ENCODE measurements at regions not wholly inside any gene's neighbourhood (a gene's known extent, or its start where the extent isn't known, plus 50 kb on each side); places are given as distances from the start of the nearest gene placed in this dataset.

DNA sequence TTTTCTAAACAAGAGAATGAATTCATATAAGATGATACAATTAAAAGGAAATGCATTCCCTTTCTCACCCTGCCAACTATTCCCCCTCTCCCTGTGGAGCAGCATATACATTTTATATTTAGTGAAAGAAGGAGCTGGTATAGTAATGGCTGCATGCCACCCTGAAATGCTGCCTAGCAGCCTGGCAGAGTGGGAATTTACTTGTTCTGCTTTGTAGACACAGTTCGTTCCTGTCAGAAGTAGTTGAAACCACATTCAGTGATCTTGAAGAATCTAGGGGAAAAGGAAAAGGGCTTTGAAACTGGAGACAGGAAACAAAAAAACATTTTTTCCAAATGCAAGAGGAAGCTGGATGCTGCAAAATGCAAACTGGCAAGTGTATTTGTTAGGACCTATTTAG lies 176.0 kb upstream of the PLEKHA5 start:
- DNase-seq (ENCODE audit: low read depth, low spot score) = no peak
- no peak overlapping the region for H3K27ac ChIP-seq

DNA sequence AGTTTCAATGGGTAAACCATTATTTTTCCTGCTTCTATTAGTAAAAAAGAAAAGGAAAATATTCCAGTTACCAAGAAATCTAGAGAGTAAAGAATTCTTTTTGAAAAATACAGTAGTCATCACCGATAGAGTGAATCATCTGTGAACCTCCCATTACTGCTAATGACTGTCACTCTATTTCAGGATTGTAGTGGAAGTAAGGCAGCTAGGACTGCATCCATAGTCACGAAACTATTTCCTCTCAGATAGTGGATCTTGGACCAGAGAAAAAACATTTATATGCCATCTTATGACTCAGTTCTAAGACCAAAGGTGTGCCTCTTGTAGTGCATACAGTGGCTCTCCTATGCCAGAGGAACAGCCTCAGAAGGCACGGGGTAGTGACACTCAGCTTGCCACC lies 173.9 kb upstream of the PLEKHA5 start:
- no peak overlapping the region for H3K27ac ChIP-seq
- no peak for DNase-seq (ENCODE audit: low read depth, low spot score)

DNA sequence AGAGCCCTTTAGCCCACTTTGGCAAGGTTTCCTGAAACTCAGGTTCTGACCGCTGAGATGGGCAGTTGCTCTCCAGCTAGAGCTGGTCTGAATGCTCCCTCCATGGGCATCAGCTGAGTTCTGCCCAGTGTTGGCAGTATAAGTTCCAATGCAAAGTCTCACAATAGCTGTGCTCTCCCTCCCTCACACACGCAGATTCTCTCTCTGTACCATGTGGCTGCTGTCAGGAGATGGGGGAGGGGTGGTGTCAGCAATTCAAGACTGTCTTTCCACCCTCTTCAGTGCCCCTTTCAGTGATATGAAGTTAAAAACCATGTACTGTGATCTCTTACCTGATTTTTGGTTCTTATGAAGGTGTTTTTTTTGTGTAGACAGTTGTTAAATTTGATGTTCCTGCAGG lies 164.3 kb upstream of the PLEKHA5 start:
- H3K27ac ChIP-seq = no peak overlapping the region
- no peak for DNase-seq (ENCODE audit: low read depth, low spot score)

DNA sequence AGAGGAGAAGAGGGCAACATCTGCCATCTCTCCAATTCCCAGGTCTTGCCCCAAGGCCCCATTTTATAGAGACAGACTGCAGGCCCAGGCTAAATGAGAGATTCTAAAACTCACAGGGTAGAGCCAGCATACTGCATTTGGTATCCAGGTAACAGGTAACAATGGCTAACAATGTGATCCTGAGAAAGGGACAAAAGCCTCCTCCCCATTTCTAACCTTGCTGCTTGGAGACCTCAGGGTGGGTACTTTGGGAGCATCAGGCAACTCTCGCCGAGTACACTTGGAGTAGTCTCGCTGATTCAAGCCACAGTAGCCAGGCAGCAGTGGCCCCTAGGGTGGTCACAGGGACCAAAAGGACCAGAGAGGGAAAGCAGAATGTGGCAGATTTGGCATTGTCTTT lies 162.6 kb upstream of the PLEKHA5 start:
- no peak for DNase-seq (ENCODE audit: low read depth, low spot score)

DNA sequence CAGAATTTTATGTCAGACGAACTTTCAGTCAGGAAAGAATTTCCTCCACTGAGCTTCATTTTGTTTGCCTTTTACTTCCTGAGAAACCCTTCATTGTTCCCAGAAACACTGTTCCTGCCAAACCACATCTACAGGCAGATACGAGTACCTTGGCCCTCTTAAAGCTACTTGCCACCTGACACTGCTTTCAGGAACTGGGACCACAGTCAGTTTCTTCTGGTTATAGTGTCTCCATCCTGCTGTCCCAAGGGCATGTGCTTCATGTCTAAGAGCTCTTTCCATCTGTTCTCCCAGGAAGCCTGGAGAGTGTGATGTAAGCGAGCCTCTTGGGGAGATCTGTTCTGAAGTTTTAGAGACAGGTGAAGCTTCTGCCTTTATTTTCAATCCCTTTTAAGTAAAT lies 161.7 kb upstream of the PLEKHA5 start:
- no peak overlapping the region for H3K27ac ChIP-seq
- DNase-seq (ENCODE audit: low read depth, low spot score) = no peak

More for the DNA sequence above, 162.6 kb upstream of the PLEKHA5 start:
- H3K27ac ChIP-seq = no peak overlapping the region

DNA sequence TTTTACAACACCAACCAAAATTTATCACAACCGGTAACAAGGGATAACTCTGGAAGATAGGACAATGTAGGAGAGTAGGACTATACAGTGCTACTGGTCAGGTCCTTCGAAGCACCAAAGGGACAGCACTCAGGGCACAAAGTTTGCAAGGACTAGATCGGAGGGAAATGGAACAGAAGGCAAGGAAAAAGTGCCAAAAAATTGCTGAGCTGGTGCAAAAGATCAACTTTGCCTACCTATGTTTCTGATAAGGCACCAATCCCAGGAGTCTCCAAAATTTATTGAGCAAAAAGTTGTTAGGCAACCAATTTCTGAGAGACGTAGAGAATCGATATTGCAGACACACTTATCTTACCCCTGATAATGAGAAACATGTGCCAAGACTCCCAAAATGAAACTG lies 160.0 kb upstream of the PLEKHA5 start:
- H3K27ac ChIP-seq = no peak overlapping the region
- DNase-seq (ENCODE audit: low read depth, low spot score) = no peak

DNA sequence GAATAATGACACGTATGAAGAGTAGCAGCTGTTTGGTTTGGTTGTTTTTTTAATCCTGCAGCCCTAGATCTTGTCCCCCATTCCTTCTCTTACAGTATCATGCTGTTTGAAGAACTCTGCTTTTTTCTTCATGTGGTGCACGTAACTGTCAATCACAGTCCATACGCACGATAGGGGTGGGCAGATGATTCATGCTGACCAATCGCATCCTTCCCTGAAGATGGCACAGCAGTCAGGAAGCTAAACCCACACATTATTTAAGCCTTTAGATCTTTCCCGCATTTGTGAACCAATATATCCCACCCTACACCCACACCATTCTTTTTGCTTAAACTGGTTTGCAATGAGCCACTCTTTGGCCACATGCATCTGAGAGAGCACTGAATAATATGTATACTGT lies 158.9 kb upstream of the PLEKHA5 start:
- H3K27ac ChIP-seq = no peak overlapping the region
- no peak for DNase-seq (ENCODE audit: low read depth, low spot score)

DNA sequence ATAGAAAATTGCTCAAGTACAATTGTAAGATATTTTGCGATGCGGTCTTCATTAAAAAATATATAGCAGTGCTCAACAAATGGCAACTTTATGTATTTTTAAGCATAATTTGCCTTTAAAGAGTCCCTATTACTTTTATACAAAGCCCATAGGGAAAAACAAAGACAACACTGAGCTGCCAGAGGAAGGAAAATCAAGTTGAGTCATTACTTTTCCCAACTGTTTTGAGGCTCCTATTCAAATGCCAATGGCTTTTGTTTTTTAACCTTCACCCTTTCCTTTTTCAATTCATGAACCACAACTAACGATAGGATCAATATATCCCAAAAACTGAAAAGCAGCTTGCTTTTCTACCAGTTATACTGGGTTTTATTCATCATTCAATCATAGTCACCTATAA lies 157.6 kb upstream of the PLEKHA5 start:
- DNase-seq (ENCODE audit: low read depth, low spot score) = no peak
- no peak overlapping the region for H3K27ac ChIP-seq

DNA sequence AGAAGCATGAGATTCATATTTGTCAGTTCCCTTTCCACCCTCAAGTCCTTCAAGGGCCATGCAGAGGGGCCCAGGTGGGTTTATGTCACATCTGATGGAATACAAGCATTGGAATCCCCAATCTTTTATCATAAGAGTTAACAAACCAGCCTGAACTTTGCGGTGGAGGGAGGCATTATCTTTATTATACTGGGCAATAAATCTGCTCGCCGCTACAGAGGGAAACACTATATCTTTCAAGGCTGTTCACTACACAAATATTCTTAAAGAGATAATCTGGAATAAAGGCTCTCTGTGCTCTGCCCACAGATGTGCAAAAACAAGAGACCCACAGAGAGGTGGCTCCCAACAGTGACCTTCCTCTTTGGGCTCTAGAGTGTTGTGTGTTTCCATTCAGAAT lies 153.6 kb upstream of the PLEKHA5 start:
- DNase-seq (ENCODE audit: low read depth, low spot score) = no peak
- no peak overlapping the region for H3K27ac ChIP-seq

DNA sequence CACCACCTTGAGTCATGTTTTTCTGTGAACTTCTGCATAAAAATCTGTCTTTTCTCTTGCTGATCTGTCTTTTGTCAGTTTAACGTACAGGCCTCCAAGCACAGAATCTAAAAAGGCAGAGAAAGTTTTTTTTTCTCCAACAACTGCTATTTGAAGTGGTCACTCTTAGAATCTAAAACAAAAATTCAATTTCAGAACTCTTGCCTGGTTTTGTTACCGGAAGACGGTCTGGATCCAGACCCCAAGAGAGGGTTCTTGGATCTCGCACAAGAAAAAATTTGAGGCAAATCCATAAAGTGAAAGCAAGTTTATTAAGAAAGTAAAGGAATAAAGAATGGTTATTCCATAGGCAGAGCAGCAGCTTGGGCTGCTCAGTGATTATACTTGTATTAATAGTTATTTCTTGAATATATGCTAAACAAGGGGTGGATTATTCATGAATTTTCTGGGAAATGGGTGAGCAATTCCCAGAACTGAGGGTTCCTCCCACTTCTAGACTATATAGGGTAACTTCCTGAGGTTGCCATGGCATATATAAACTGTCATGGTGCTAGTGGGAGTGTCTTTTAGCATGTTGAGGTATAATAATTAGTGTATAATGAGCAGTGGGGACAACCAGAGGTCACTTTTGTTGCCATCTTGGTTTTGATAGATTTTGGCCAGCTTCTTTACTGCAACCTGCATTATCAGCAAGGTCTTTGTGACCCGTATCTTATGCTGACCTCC lies 150.0 kb upstream of the PLEKHA5 start:
- no peak for DNase-seq (ENCODE audit: low read depth, low spot score)
- no peak overlapping the region for H3K27ac ChIP-seq

DNA sequence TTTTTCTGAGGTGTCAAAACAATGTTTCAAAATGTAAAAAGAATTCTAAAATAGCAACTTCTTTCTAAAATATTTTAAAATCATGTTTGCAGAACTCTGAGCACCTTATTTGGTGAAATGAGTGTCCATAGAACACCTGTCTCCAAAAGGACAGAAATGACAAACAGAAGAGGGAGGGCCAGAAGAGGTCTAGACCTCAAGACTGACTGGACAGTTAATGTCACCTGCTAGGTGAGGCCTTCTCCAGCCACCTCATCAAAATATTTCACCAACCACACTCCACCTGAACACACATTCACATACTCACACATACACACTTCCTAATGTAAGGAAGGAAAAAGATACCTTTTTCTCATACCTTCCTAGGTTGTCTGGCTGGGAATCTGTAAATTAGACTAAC lies 147.8 kb upstream of the PLEKHA5 start:
- DNase-seq (ENCODE audit: low read depth, low spot score) = no peak
- H3K27ac ChIP-seq = no peak overlapping the region

DNA sequence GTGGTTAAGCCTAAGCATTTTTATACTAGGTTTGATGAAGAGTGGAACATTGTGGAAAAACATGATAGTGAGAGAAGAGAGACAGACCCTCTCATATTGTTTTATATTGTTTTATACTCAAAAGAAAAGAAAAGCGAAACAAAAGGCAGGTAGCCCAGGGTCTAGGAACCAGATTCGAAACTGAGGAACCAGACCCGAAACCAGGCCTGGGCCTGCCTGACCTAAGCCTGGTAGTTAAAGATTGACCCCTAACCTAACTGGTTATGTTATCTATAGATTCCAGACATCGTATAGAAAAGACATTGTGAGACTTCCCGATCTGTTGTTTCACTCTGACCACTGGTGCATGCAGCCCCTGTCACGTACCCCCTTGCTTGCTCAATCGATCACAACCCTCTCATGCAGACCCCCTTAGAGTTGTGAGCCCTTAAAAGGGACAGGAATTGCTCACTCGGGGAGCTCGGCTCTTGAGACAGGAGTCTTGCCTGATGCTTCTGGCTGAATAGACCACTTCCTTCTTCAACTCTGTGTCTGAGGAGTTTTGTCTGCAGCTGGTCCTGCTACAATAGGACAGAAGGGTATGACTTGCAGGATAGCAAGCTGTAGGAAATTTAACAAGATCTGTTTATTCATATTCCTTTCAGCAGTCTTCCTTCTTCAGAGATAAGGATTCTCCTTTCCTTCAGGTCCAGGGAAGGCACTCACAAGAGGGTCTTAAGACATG lies 147.1 kb upstream of the PLEKHA5 start:
- H3K27ac ChIP-seq = no peak overlapping the region
- DNase-seq (ENCODE audit: low read depth, low spot score) = no peak

DNA sequence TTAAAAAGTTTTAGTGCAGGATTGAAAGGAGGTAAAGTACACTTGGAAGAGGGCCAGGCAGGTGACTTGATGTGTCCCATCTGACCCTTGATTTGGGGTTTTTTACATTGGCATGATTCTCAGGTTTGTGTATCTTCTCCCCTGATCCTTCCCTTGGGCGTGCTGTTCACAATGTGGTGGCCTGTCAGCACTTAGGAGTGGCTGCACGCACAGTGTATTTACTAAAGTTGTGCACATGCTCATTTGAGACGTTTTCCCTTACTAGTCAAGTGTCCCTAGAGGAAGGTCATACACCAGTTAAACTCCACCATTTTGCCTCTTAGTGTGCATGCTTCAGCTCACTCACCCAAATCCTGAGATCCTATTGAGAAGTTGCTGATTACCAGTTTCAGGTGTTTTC lies 145.7 kb upstream of the PLEKHA5 start:
- no peak overlapping the region for H3K27ac ChIP-seq
- no peak for DNase-seq (ENCODE audit: low read depth, low spot score)

DNA sequence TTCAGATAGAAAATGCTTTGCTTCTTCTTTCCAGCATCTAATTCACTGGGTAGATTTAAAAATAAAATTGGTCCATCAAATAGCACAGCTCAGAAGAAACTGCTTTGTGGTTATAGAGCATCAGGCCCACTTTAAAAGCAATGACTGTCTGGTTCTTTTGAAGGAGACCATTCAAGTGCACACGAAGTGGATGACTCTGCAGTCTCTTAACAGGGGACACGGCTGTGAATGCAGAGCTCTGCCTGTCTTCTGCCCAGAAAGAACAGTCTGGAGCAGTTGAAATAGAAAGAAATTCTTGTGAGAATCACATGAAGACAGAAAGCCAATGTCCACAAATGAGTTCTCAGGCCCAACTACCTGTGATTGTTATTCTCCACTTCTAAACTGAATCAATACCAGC lies 138.7 kb upstream of the PLEKHA5 start:
- H3K27ac ChIP-seq = no peak overlapping the region
- DNase-seq (ENCODE audit: low read depth, low spot score) = no peak

DNA sequence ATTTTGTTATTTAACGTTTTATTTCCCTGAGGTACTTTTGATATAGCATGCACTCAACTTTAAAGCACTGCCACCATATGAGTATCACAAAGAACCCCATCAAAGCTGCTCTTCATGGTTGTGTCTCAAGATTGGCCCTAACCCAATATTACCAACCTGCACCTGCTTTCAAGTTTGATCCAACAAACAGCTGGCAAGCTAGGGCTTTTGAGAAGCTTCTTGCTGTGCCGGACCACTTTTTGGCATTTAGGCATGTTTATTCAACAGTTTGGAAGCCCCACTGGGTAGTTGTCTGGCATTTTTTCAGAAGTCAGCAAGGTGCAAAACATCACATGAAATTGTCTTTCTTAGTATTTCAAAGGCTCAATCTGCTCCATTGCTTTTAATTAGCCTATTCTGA lies 137.2 kb upstream of the PLEKHA5 start:
- no peak overlapping the region for H3K27ac ChIP-seq
- no peak for DNase-seq (ENCODE audit: low read depth, low spot score)

DNA sequence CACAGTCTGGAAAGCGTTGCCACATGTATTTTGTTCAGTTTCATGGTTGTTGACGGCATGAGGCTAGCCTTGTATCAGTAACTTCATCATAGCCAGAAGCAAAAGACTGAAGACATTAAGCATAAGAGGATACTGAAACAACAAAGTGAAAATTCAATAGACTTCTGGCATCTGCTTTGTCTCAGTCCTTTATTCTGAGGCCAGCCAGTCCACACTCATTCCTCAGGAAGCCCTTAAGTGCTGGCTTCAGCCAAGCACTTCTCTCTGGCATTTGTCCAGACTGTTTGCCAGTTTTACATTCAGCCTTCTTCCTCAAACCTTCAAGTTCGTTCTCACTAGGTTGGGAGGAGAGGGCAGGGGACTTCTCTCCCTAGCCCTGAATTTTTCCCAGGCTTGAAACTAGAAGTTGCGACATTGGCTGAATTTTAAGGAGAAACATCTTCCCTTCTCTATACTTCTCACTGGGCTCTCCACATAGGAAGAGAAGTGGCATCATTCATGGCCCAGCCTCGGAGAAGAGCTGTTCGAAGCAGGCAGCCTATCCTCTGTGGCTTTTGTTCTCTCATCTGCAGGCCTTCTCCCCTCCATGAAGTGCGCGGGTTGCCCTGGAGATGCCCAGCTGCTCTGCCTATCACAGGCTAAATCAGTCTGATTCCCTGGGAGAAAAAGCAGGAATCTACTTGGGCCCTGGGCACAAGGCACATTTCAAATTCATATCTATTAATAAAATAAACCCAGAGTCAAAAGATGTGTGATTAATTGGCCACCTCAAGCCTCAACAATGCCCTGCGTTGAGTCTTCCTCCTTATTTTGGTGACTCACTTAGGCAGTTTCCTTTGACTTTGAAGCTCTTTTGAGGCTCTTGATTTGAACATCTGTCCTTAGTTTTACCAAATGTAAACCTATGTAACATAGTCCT lies 130.9 kb upstream of the PLEKHA5 start:
- peak; percentile 45 for DNase-seq (ENCODE audit: low read depth, low spot score)
- H3K27ac ChIP-seq = peak overlapping the region; percentile 92

DNA sequence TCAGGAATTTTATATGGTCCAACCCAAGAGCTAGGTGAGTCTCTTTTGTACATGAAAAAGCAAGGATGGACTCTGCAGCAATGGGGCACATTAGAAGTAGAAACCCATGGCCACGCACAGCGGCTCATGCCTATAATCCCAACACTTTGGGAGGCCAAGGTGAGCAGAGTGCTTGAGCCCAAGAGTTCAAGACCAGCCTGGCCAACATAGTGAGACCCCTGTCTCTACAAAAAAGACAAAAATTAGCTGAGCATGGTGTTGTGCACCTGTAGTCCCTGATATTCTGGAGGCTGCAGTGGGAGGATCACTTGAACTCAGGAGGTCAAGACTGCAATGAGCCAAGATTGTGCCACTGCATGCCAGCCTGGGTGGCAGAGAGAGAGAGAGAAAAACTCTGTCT lies 128.7 kb upstream of the PLEKHA5 start:
- DNase-seq (ENCODE audit: low read depth, low spot score) = no peak
- no peak overlapping the region for H3K27ac ChIP-seq

DNA sequence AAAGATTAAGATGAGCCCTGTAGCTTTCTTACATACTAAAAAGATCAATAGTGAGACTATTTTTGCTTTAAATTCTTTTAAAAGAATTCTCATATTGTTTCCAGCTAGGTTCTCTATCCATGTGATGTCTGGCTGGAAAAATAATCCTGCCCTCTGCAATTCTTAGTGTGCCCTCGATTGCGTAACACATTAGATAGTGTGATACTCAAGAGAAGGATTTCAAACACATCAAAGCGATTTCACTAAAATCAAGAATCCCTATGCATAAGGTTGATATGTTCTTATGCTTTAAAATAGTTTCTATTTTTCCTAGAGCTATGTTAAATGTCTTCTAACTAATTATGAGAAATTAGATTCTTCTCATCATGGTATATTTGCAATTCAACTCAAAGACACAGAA lies 127.3 kb upstream of the PLEKHA5 start:
- no peak for DNase-seq (ENCODE audit: low read depth, low spot score)
- no peak overlapping the region for H3K27ac ChIP-seq

DNA sequence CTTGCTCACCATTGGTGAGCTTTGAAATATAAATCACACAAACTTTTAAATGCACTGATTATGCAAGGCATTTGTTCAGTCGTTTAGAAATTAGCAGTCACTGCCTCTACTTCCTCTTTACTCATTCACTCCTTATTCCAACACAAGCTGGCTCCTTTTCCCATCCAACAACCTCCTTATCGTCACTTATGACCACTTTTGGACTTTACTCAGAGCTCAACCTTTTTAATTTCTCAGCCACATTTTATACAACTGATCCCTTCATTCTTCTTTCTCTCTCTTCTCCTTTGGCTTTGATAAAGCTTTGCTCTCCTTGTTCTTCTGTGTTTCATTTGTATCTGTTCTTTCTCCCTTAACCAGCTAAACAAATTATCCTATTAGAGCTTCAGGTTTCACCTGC lies 126.4 kb upstream of the PLEKHA5 start:
- no peak overlapping the region for H3K27ac ChIP-seq

DNA sequence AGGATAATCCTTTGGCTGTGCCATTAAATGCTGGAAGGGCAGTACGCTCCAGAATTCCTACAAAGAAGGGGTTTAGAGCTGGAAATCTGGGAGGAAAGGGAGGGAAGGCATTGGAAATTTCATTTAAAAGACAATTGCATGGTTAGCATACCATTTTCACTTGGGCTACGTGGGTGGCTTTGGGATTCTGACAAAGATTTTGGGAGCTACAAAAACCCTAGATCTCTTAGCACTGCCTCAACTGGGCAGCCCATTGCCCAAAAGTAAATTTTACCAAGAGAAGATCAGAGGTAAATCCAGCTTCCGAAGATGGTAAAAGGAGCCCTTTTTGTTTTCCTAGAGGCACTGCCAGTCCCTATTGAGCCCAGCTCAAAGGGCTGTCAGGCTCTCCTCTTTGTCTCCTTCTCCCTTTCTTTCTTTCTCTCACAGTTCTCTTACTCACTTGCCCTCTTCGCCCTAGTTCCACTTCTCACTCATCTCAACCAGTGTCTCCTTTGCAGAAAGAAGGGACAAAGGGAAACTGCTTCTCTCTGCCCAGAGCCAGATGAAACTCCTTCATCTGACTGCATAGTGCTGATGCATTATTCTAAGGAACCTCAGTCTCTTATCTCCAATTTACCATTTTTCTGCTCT lies 125.4 kb upstream of the PLEKHA5 start:
- H3K27ac ChIP-seq = no peak overlapping the region
- DNase-seq (ENCODE audit: low read depth, low spot score) = no peak

More for the DNA sequence above, 126.4 kb upstream of the PLEKHA5 start:
- DNase-seq (ENCODE audit: low read depth, low spot score) = no peak

Data from epithelial cell of prostate (primary cell).